ENCODE measurements at regions not wholly inside any gene's neighbourhood (a gene's known extent, or its start where the extent isn't known, plus 50 kb on each side); places are given as distances from the start of the nearest gene placed in this dataset.

GRCh38 chr18:51862051-51862715, 477.8 kb upstream of the DCC start:
- no peak for TF ChIP-seq CTCF (IDR thresholded peaks at IDR 0.05)
- TF ChIP-seq POLR2A (IDR thresholded peaks at IDR 0.05): no peak

All from vagina (tissue), 2 donors.